Dendritic cell treated with granulocyte-macrophage colony-stimulating factor and Interleukin-4, amounts not matched to agents 40 ng/mL and 50 ng/mL, for 4 days (primary cell): ENCODE measurements at regions not wholly inside any gene's neighbourhood (a gene's known extent, or its start where the extent isn't known, plus 50 kb on each side); places are given as distances from the start of the nearest gene placed in this dataset.

Experiments used
- H3K27ac Mint-ChIP-seq: one replicate; pipeline ENCODE4 v1.8.0; 2022; ENCODE audit warnings: mild to moderate bottlenecking, mixed read lengths
- H3K27me3 Mint-ChIP-seq: one replicate; pipeline ENCODE4 v1.8.0; 2022; ENCODE audit warnings: mild to moderate bottlenecking, mixed read lengths
- H3K36me3 Mint-ChIP-seq: one replicate; pipeline ENCODE4 v1.8.0; 2022; ENCODE audit warnings: low read depth, mixed read lengths
- H3K4me1 Mint-ChIP-seq: one replicate; pipeline ENCODE4 v1.8.0; 2022; ENCODE audit warnings: low read depth, mixed read lengths
- H3K4me3 Mint-ChIP-seq: one replicate; pipeline ENCODE4 v1.8.0; 2022; ENCODE audit warnings: mild to moderate bottlenecking, moderate library complexity, mixed read lengths
- H3K9me3 Mint-ChIP-seq: one replicate; pipeline ENCODE4 v1.8.0; 2022; ENCODE audit warnings: mixed read lengths
- intact Hi-C: fragments of 100-400 bp; cut with micrococcal nuclease; formaldehyde crosslinking; loops from one replicate; pipeline ENCODE4 v1.15.0; 2022

GRCh38 chr3:146888176-146888575 is 283.0 kb upstream of the PLSCR5 start:
- Mint-ChIP-seq H3K36me3 (no peaks in the 10 kb centered on the region), H3K27ac (no peak overlapping the region), H3K9me3 (peaks cover 23% of the 10 kb centered on the region), H3K27me3 (no peaks in the 10 kb centered on the region), H3K4me1 (no peaks in the 10 kb centered on the region), H3K4me3 (no peak overlapping the region)
- intact Hi-C loops, result no loop called here

- no peaks in the 10 kb centered on the region for H3K27me3 Mint-ChIP-seq
- H3K4me1 Mint-ChIP-seq, result no peaks in the 10 kb centered on the region
- intact Hi-C loops, result no loop called here
- no peak overlapping the region for H3K27ac Mint-ChIP-seq
- peaks cover 23% of the 10 kb centered on the region for H3K9me3 Mint-ChIP-seq
- H3K36me3 Mint-ChIP-seq, result no peaks in the 10 kb centered on the region
- H3K4me3 Mint-ChIP-seq, result no peak overlapping the region
Measured at GRCh38 chr3:146884721-146885120, 279.6 kb upstream of the PLSCR5 start.

GRCh38 chr3:146884296-146884695 is 279.1 kb upstream of the PLSCR5 start:
- H3K36me3 Mint-ChIP-seq, result no peaks in the 10 kb centered on the region
- no peak overlapping the region for H3K27ac Mint-ChIP-seq
- H3K4me3 Mint-ChIP-seq, result no peak overlapping the region
- no peaks in the 10 kb centered on the region for H3K4me1 Mint-ChIP-seq
- intact Hi-C loops, result no loop called here
- no peaks in the 10 kb centered on the region for H3K27me3 Mint-ChIP-seq
- peaks cover 23% of the 10 kb centered on the region for H3K9me3 Mint-ChIP-seq

GRCh38 chr3:146883288-146883687 is 278.1 kb upstream of the PLSCR5 start:
- Mint-ChIP-seq H3K27ac (no peak overlapping the region), H3K27me3 (no peaks in the 10 kb centered on the region), H3K4me3 (no peak overlapping the region), H3K4me1 (no peaks in the 10 kb centered on the region), H3K36me3 (no peaks in the 10 kb centered on the region), H3K9me3 (peaks cover 22% of the 10 kb centered on the region)
- intact Hi-C loops, result no loop called here

GRCh38 chr3:146881966-146882760 is 277.0 kb upstream of the PLSCR5 start:
- no peaks in the 10 kb centered on the region for H3K36me3 Mint-ChIP-seq
- peaks cover 15% of the 10 kb centered on the region for H3K9me3 Mint-ChIP-seq
- no peak overlapping the region for H3K27ac Mint-ChIP-seq
- intact Hi-C loops, result no loop called here
- no peaks in the 10 kb centered on the region for H3K4me1 Mint-ChIP-seq
- no peak overlapping the region for H3K4me3 Mint-ChIP-seq
- no peaks in the 10 kb centered on the region for H3K27me3 Mint-ChIP-seq

- H3K9me3 Mint-ChIP-seq, result peaks cover 15% of the 10 kb centered on the region
- H3K4me3 Mint-ChIP-seq, result no peak overlapping the region
- intact Hi-C loops, result no loop called here
- H3K27ac Mint-ChIP-seq, result no peak overlapping the region
- H3K4me1 Mint-ChIP-seq, result no peaks in the 10 kb centered on the region
- H3K27me3 Mint-ChIP-seq, result no peaks in the 10 kb centered on the region
- H3K36me3 Mint-ChIP-seq, result no peaks in the 10 kb centered on the region
Measured at GRCh38 chr3:146881356-146881755, 276.2 kb upstream of the PLSCR5 start.

- Mint-ChIP-seq H3K9me3 (peaks cover 56% of the 10 kb centered on the region), H3K27me3 (no peaks in the 10 kb centered on the region), H3K27ac (no peak overlapping the region), H3K36me3 (no peaks in the 10 kb centered on the region), H3K4me3 (no peak overlapping the region), H3K4me1 (no peaks in the 10 kb centered on the region)
- intact Hi-C loops, result no loop called here
Measured at GRCh38 chr3:146873748-146874147, 268.6 kb upstream of the PLSCR5 start.

GRCh38 chr3:146865175-146865755 is 260.1 kb upstream of the PLSCR5 start:
- no peaks in the 10 kb centered on the region for H3K27me3 Mint-ChIP-seq
- H3K4me3 Mint-ChIP-seq, result no peak overlapping the region
- H3K4me1 Mint-ChIP-seq, result no peaks in the 10 kb centered on the region
- H3K9me3 Mint-ChIP-seq, result peaks cover 9% of the 10 kb centered on the region
- no peaks in the 10 kb centered on the region for H3K36me3 Mint-ChIP-seq
- H3K27ac Mint-ChIP-seq, result no peak overlapping the region
- intact Hi-C loops, result no loop called here

GRCh38 chr3:146861262-146861661 is 256.1 kb upstream of the PLSCR5 start:
- Mint-ChIP-seq H3K27me3 (no peaks in the 10 kb centered on the region), H3K4me3 (no peak overlapping the region), H3K9me3 (peaks cover 9% of the 10 kb centered on the region), H3K27ac (no peak overlapping the region), H3K36me3 (no peaks in the 10 kb centered on the region), H3K4me1 (no peaks in the 10 kb centered on the region)
- intact Hi-C loops, result no loop called here

GRCh38 chr3:146854523-146854922 is 249.4 kb upstream of the PLSCR5 start:
- intact Hi-C loops, result no loop called here
- H3K4me1 Mint-ChIP-seq, result no peaks in the 10 kb centered on the region
- no peaks in the 10 kb centered on the region for H3K9me3 Mint-ChIP-seq
- no peak overlapping the region for H3K4me3 Mint-ChIP-seq
- no peak overlapping the region for H3K27ac Mint-ChIP-seq
- H3K27me3 Mint-ChIP-seq, result no peaks in the 10 kb centered on the region
- H3K36me3 Mint-ChIP-seq, result no peaks in the 10 kb centered on the region

GRCh38 chr3:146851665-146852064 is 246.5 kb upstream of the PLSCR5 start:
- H3K36me3 Mint-ChIP-seq, result no peaks in the 10 kb centered on the region
- H3K27ac Mint-ChIP-seq, result no peak overlapping the region
- intact Hi-C loops, result no loop called here
- no peak overlapping the region for H3K4me3 Mint-ChIP-seq
- H3K27me3 Mint-ChIP-seq, result no peaks in the 10 kb centered on the region
- no peaks in the 10 kb centered on the region for H3K9me3 Mint-ChIP-seq
- H3K4me1 Mint-ChIP-seq, result no peaks in the 10 kb centered on the region

- Mint-ChIP-seq H3K9me3 (no peaks in the 10 kb centered on the region), H3K27ac (no peak overlapping the region), H3K36me3 (no peaks in the 10 kb centered on the region), H3K4me1 (no peaks in the 10 kb centered on the region), H3K27me3 (no peaks in the 10 kb centered on the region), H3K4me3 (no peak overlapping the region)
- intact Hi-C loops, result no loop called here
Measured at GRCh38 chr3:146845361-146845760, 240.2 kb upstream of the PLSCR5 start.

GRCh38 chr3:146843476-146843875 is 238.3 kb upstream of the PLSCR5 start:
- intact Hi-C loops, result no loop called here
- Mint-ChIP-seq H3K27me3 (no peaks in the 10 kb centered on the region), H3K9me3 (no peaks in the 10 kb centered on the region), H3K4me1 (no peaks in the 10 kb centered on the region), H3K36me3 (no peaks in the 10 kb centered on the region), H3K27ac (no peak overlapping the region), H3K4me3 (no peak overlapping the region)

GRCh38 chr3:146839727-146840375 is 234.7 kb upstream of the PLSCR5 start:
- intact Hi-C loops, result no loop called here

More at GRCh38 chr3:146839727-146840375, 234.7 kb upstream of the PLSCR5 start:
- H3K27me3 Mint-ChIP-seq, result no peaks in the 10 kb centered on the region
- H3K9me3 Mint-ChIP-seq, result no peaks in the 10 kb centered on the region
- H3K4me3 Mint-ChIP-seq, result no peak overlapping the region
- no peak overlapping the region for H3K27ac Mint-ChIP-seq
- H3K4me1 Mint-ChIP-seq, result no peaks in the 10 kb centered on the region
- H3K36me3 Mint-ChIP-seq, result no peaks in the 10 kb centered on the region
